GM12865 (cell line): ENCODE measurements at regions not wholly inside any gene's neighbourhood (a gene's known extent, or its start where the extent isn't known, plus 50 kb on each side); places are given as distances from the start of the nearest gene placed in this dataset.

Experiments
- DNase-seq: peaks from one replicate; pipeline ENCODE4 v3.0.0; 2010; ENCODE audit warnings: low read depth
- H3K4me3 ChIP-seq: 2 replicates; pipeline ENCODE4 v1.5.1; 2011; ENCODE audit warnings: mild to moderate bottlenecking, low read depth, low read length, control low read depth
- CTCF ChIP-seq: IDR thresholded peaks from 2 replicates; pipeline ENCODE4 v1.5.1; 2011; ENCODE audit warnings: low read length, control low read depth, low read depth, inconsistent platforms; ENCODE audit not compliant: insufficient read depth; ENCODE audit errors: missing control alignments

- no peak overlapping the region for H3K4me3 ChIP-seq
- TF ChIP-seq CTCF = no peak
- DNase-seq = peak; percentile 47
Measured at GRCh38 chr7:39808796-39809481, 141.1 kb upstream of the CDK13 start.

GRCh38 chr7:39810204-39810642 lies 139.8 kb upstream of the CDK13 start:
- H3K4me3 ChIP-seq = no peak overlapping the region
- no peak for TF ChIP-seq CTCF
- no peak for DNase-seq

- DNase-seq = no peak
- TF ChIP-seq CTCF = no peak
- H3K4me3 ChIP-seq = no peak overlapping the region
Measured at GRCh38 chr7:39810710-39811109, 139.3 kb upstream of the CDK13 start.

- TF ChIP-seq CTCF = no peak
- no peak overlapping the region for H3K4me3 ChIP-seq
- DNase-seq = no peak
Measured at GRCh38 chr7:39811161-39811614, 138.9 kb upstream of the CDK13 start.

- DNase-seq = no peak
- H3K4me3 ChIP-seq = no peak overlapping the region
- no peak for TF ChIP-seq CTCF
Measured at GRCh38 chr7:39816462-39817060, 133.5 kb upstream of the CDK13 start.

GRCh38 chr7:39819514-39819913 lies 130.5 kb upstream of the CDK13 start:
- no peak for DNase-seq
- no peak for TF ChIP-seq CTCF
- no peak overlapping the region for H3K4me3 ChIP-seq

GRCh38 chr7:39824456-39825200 lies 125.4 kb upstream of the CDK13 start:
- DNase-seq = no peak
- no peak for TF ChIP-seq CTCF
- no peak overlapping the region for H3K4me3 ChIP-seq
